DMS53 treated with DMSO at 0.1 percent for 48 hours (cell line): ENCODE measurements at regions not wholly inside any gene's neighbourhood (a gene's known extent, or its start where the extent isn't known, plus 50 kb on each side); places are given as distances from the start of the nearest gene placed in this dataset.
"Not testable (repeated sequence)": the region's sequence is repeated elsewhere in the genome, so short reads cannot be mapped to it uniquely, and the experiment has no call there.

Experiments
- DNase-seq: peaks from one replicate; lab custom pipeline; 2025; ENCODE audit not compliant: unreplicated experiment; lab: John Stamatoyannopoulos, UW

DNA sequence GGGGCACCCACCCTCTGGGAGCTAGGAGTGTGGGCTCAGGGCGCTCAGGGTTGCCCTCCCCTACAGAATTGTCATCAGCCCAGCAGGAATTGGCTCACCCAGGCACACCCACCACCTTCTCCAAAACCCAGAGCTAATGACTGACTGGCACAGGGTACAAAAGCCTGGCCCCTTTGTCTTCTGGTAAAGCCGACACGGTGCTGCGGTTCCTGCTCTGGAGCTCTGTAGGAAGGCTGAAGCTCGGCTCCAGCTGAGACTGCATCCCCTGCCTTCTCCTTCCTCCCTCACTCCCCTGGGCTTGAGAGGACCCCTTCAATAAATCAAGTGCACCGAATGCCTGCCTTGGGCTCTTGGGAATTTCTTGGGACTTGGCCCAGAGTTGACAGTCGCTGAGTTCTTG lies 117.9 kb upstream of the EEPD1 start:
- DNase-seq, result no peak

GRCh38 chr7:36036590-36036989 lies 116.5 kb upstream of the EEPD1 start:
- DNase-seq, result no peak

- no peak for DNase-seq
Measured at GRCh38 chr7:36037121-36037662, 115.9 kb upstream of the EEPD1 start.

DNA sequence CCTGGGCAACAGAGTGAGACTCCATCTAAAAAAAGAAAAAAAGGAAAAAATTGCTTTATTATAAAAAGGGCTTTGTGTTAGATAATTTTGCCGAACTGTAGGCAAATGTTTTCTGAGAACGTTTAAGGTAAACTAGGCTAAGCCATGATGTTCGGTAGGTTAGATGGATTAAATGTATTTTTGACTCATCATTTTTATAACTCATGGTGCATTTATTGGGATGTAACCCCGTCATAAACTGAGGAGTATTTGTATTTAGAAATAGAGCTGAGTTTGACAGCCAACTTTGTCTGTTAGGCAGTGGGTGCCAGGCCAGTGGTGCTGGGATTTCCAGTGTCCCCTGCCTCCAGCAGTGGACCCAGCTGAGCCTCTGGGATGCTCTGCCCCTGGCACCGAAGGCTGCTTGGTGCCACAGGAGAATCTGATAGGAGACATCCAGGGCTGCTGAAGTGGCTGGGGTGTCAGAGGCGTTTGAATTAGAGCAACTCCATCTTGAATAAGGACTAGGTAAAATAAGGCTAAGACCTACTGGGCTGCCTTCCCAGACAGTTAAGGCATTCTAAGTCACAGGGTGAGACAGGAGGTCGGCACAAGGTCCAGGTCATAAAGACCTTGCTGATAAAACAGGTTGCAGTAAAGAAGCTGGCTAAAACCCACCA lies 114.9 kb upstream of the EEPD1 start:
- DNase-seq, result no peak

DNA sequence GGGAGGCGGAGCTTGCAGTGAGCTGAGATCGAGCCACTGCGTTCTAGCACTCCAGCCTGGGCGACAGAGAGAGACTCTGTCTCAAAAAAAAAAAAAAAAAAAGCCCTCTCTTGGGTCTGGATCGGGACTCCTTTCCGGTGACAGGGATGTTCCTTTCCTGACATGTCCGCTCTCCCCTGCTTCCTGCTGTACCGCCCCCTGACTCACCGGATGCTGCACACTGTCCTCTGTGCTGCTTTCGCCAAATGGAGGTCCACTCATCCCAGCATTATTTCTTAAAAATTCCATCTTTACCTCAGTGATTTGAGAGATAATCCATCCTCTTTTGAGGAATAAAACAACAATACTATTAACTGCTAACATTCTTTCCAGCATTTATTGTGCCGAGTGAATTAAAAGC lies 113.8 kb upstream of the EEPD1 start:
- DNase-seq, result no peak

GRCh38 chr7:36039671-36040070 lies 113.4 kb upstream of the EEPD1 start:
- no peak for DNase-seq

DNA sequence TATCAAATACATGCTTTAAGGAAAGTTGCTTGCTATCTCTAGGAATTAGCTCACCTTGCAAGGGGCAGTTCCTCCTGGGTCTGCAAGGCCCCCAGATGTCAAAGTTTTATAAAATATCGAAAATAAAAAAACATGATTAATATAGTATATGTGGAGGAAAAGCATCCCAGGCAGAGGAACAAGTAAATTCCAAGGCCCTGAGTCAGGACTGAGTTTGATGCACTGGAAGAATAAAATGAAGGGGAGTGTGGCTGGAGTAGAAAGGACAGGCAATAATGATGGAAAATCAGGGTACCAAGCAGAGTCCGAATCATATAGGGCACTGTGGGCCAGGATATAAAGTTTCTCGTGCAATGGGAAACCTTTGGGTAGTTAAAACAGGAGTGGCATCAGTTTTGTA lies 112.4 kb upstream of the EEPD1 start:
- no peak for DNase-seq

- no peak for DNase-seq
Measured at GRCh38 chr7:36044101-36044892, 108.8 kb upstream of the EEPD1 start.

- DNase-seq, result no peak
Measured at GRCh38 chr7:36045326-36045725, 107.7 kb upstream of the EEPD1 start.

DNA sequence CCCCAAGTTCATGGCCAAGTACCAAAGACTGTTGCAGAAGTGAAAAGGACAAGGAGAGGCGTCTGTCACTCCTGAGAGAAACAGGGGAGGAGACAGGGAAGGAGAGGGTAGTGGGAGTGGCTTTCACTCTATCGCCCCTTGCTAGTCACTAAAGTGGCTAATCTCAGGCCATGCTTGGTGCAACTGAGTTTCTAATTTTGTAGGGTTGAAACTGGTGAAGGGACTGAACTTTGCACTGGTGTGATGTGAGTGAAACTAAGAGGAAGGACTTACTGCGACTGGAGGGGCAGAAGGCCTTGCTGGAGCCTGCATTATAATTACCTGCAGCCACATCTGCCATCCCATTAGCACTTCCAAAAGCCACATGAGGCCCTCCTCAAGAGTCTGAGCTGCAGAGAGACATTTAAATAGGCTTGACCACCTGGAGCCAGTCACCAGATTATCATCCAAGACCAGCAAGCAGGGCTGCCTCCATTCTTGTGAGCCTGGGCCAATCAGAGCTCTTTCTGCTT lies 107.2 kb upstream of the EEPD1 start:
- DNase-seq, result no peak

DNA sequence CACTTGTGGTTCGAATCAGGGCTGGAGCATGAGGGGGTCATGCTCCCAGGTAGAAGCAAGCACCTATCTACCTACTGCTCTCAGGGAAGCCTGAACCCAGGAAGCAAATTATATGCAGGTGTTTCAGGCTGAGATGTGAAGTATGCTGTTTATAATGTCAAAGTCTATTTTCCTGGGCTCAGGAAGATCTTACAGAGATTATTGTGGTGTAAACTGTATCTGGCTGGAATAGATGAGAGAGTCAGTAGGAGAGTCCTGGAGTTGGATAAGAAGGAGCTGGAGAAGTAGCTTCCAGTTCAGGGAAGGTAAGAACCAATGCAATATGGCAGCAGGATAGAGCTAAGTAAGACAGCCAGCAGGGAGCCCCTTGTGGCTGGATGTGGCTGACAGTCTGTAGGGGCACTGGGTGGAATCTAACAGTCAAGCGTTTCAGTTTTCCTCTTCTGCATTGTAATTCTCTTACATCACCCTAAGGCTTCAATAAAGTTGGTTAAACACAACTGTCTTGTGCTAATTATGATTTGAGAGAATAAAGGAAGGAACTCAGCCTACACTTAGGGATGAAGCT lies 105.9 kb upstream of the EEPD1 start:
- DNase-seq, result no peak

DNA sequence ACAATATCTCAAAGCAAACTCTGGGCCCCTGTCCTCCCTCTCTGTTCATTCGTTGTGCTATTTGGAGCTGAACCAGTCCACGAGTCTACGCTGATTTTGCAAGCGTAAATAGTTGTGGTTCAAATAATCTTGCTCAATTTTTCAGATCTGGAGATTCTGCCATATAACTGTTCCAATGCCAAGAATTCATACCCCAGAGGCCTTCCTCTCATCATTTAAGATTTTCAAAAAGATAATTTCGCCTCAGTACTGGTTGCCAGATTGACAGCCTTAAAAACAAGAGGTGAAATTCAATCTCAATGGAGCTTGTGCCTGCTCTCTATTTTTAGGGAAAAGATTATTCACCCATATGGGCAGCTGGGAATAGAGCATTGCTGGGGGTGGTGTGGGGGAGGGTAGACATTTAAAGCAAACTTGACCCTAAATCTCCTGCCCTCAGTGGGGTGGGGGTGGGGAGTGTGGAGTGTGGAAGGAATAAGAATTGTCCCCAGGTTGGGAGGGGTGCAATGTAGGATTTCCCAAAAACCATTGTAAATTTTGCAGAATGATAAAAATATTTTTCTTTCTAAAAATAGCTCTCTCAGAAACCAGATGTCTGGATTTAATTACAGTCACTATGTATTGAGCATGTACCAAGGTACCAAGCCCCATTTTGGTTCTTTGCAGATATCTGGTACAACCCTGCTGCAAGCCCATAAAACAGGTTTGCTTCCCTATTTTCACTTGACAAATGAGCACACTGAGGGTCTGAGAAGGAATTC lies 104.7 kb upstream of the EEPD1 start:
- DNase-seq, result no peak

- DNase-seq, result no peak
Measured at GRCh38 chr7:36048902-36049240, 104.2 kb upstream of the EEPD1 start.

DNA sequence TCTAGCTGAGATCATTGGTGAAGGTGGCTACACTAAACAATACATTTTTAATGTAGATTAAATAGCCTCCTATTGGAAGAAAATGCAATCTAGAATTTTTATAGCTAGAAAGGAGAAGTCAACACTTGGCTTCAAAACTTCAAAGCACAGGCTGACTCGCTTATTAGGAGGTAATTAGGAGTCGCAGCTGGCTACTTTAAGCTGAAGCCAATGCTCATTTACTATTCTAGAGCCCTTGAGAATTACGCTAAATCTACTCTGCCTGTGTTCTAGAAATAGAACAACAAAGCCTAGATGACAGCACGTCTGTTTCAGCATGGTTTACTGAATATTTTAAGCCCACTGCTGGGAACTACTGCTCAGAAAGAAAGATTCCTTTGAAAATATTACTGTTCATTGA lies 101.6 kb upstream of the EEPD1 start:
- no peak for DNase-seq

DNA sequence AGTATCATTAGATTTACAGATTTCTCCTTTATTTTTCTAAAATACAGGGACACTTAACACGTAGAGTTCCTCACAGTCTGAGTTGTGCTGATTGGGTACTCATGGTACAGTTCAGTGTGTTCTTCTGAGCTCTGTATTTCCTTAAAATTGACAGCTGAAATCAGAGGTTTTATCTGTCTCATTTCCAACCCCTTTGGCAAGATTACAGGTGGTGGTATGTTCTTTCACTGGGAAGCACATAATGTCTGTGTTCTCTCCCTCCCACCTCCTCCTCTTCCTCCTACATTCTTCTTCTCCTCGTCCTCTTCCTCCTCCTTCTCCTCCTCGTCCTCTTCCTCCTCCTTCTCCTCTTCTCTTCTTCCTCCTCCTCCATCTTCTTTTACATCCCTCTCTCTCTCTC lies 99.5 kb upstream of the EEPD1 start:
- no peak for DNase-seq

DNA sequence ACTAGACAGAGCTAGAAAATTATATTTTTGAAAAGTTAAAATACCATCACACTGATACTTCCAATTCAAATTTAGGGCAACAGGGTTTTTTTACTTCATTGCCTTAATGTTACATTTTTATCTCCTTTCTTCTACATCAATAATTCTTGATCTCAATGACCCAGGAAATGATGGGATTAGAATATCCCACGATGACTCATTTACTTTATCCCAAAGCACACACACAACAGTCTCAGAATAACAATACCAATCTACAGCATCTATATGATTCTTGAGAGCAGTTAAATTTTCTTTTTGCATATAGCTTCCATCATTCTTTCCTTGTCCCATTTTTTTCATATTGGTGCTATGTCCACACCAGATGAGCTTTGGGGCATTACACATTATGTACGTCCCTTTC lies 98.4 kb upstream of the EEPD1 start:
- peak; percentile 52 for DNase-seq

GRCh38 chr7:36055207-36055606 lies 97.8 kb upstream of the EEPD1 start:
- no peak for DNase-seq

DNA sequence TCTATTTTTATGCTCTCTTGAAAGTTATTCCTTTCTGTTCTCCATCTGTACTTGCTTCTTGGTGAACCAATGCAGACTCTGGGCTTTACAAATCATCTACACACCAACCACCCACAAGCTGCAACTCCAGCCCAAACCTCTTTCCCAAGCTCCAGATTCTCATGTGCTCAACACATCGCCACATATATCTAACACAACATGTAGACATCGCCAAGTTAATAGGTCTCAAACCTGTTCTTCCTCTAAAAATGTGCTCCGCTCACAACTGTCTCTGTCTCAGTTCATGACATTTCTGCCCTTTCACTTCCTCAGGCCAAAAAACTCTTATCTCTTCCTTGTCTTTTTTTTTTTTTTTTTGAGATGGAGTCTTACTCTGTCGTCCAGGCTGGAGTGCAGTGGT lies 95.7 kb upstream of the EEPD1 start:
- DNase-seq, result no peak

DNA sequence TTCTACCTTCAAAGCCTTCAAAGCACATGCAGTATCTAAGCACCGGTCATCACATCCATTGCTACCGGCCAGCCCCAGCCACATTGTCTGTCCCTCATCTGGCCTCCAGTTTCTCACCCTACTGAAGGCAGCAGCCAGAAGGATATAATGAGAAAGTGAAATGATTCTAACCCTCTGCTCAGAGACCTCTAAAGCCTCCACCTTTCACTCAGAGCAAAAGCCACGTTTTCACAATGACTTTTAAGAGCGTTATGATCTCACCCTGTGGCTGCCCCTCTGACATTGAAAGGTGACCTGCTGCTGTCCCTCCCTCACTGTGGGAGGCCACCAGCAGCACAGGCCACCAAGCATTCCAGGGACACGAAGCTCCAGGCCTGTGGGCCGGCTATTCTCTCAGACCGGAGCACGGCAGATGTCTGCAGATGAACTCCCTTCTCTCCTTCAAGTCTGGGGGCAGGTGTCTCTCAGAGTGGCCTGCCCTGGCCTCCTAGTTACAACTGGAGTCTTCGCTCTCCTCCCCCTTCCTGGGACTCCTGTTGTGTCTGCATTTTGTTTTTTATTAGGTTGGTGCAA lies 94.9 kb upstream of the EEPD1 start:
- no peak for DNase-seq

GRCh38 chr7:36060388-36060787 lies 92.7 kb upstream of the EEPD1 start:
- not testable (repeated sequence) for DNase-seq
